Retinal pigment epithelial cell (primary cell): ENCODE measurements at regions not wholly inside any gene's neighbourhood (a gene's known extent, or its start where the extent isn't known, plus 50 kb on each side); places are given as distances from the start of the nearest gene placed in this dataset.

Source experiments
- DNase-seq: peaks from one replicate; pipeline ENCODE4 v3.0.0-alpha.2; 2010; ENCODE audit warnings: low read depth
- H3K4me3 ChIP-seq: 2 replicates; pipeline ENCODE4 v1.5.1; 2011; ENCODE audit warnings: mild to moderate bottlenecking, low read length, control low read depth, moderate library complexity
- TF ChIP-seq, protein P1 (sequence below): conservative IDR thresholded peaks from 2 replicates; pipeline ENCODE4 v1.5.1; 2011; ENCODE audit warnings: low read depth, low read length, control low read depth, inconsistent platforms

DNA sequence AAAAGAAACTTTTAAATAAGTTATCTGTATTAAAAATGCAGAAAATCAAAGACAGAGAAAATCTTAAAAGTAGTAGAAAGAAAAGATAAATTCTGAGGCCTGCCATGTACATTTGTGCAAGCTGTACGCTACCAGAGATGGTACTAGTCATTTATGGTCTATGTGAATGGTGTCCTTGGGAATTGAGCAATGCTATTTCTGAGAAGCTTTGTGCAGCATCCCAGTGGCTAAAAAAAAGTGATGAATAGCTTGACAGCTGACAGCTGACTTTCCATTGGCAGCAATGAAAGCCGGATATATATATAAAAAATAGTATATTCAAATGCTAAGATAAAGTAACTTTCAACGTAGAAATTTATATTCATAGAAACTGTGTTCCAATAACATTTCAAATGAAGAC lies 58.8 kb upstream of the KCTD3 start:
- DNase-seq: no peak
- H3K4me3 ChIP-seq: no peak overlapping the region
- TF ChIP-seq, protein P1, sequence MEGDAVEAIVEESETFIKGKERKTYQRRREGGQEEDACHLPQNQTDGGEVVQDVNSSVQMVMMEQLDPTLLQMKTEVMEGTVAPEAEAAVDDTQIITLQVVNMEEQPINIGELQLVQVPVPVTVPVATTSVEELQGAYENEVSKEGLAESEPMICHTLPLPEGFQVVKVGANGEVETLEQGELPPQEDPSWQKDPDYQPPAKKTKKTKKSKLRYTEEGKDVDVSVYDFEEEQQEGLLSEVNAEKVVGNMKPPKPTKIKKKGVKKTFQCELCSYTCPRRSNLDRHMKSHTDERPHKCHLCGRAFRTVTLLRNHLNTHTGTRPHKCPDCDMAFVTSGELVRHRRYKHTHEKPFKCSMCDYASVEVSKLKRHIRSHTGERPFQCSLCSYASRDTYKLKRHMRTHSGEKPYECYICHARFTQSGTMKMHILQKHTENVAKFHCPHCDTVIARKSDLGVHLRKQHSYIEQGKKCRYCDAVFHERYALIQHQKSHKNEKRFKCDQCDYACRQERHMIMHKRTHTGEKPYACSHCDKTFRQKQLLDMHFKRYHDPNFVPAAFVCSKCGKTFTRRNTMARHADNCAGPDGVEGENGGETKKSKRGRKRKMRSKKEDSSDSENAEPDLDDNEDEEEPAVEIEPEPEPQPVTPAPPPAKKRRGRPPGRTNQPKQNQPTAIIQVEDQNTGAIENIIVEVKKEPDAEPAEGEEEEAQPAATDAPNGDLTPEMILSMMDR: no peak
